ENCODE measurements at regions not wholly inside any gene's neighbourhood (a gene's known extent, or its start where the extent isn't known, plus 50 kb on each side); places are given as distances from the start of the nearest gene placed in this dataset.
A peak's percentile ranks its signal among the peaks of the same experiment; 100 is the strongest.

DNA sequence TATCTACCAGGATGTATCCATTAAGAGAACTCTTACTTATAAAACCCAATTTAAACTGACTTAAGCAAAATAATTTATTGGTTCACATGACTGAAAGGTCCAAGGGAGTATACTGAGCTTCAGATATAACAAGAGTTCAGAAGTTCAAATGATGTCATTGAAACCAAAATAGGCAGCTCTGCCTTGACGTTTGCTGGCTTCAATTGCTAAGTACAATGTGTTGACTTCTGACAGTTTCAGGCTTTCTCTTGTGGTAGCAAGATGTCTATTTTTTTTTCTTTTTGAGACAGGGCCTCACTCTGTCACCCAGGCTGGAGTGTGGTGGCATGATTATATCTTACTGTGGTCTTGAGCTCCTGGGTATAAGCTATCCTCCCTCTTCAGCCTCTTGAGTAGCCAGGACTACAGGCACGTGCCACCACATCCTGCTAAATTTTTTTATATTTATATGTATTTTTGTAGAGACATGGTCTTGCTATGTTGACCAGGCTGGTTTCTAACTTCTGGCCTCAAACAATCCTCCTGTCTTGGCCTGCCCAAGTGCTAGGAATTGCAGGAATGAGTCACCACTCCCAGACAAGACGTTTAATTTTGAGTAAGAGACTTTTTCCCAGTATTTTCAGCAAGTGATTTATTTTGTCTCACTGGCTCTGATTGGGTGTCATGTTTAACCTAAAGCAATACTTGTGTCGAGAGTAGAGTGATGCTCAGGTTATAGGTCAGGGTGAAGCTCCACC, 184.8 kb downstream of the NR4A2 start:
- ATAC-seq (ENCODE audit: low read depth) (peak; percentile 84), DNase-seq (ENCODE audit: low spot score) (no peak)
- Histone ChIP-seq H3K9me3 (ENCODE audit: severe bottlenecking) (no peaks in the 10 kb centered on the region), H3K36me3 (ENCODE audit: low read depth) (no peaks in the 10 kb centered on the region), H3K27me3 (ENCODE audit: insufficient read depth, poor library complexity, severe bottlenecking) (no peaks in the 10 kb centered on the region), H3K27ac (ENCODE audit: poor library complexity, severe bottlenecking) (peak overlapping the region; percentile 23), H3K4me1 (ENCODE audit: insufficient read depth, poor library complexity, severe bottlenecking) (peaks cover 9% of the 10 kb centered on the region), H3K4me3 (ENCODE audit: severe bottlenecking) (no peak overlapping the region)
- TF ChIP-seq, protein P1, sequence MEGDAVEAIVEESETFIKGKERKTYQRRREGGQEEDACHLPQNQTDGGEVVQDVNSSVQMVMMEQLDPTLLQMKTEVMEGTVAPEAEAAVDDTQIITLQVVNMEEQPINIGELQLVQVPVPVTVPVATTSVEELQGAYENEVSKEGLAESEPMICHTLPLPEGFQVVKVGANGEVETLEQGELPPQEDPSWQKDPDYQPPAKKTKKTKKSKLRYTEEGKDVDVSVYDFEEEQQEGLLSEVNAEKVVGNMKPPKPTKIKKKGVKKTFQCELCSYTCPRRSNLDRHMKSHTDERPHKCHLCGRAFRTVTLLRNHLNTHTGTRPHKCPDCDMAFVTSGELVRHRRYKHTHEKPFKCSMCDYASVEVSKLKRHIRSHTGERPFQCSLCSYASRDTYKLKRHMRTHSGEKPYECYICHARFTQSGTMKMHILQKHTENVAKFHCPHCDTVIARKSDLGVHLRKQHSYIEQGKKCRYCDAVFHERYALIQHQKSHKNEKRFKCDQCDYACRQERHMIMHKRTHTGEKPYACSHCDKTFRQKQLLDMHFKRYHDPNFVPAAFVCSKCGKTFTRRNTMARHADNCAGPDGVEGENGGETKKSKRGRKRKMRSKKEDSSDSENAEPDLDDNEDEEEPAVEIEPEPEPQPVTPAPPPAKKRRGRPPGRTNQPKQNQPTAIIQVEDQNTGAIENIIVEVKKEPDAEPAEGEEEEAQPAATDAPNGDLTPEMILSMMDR (IDR thresholded peaks at IDR 0.05; ENCODE audit: poor library complexity, severe bottlenecking), result no peak

DNA sequence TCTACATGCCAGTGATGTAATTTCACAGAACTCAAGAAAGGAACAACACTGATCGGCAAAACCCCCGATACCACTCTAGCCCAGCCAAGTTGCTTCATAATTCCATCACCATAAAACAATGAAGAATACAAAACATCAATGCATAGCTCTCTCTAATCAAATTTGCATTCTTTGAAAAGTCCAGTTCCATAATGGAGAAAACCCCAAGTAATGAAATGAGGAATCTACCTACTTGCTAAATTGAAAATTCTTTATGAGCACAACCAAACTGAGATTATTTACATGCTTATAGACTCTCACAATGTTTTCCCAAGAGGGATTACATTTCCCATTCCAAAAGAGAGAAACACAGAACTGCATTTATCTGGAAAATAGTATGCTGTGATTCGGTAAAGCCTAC, 186.5 kb downstream of the NR4A2 start:
- Histone ChIP-seq H3K4me1 (ENCODE audit: insufficient read depth, poor library complexity, severe bottlenecking) (peaks cover 6% of the 10 kb centered on the region), H3K27me3 (ENCODE audit: insufficient read depth, poor library complexity, severe bottlenecking) (no peaks in the 10 kb centered on the region), H3K9me3 (ENCODE audit: severe bottlenecking) (no peaks in the 10 kb centered on the region), H3K36me3 (ENCODE audit: low read depth) (no peaks in the 10 kb centered on the region), H3K27ac (ENCODE audit: poor library complexity, severe bottlenecking) (no peak overlapping the region), H3K4me3 (ENCODE audit: severe bottlenecking) (no peak overlapping the region)
- TF ChIP-seq, protein P1 (IDR thresholded peaks at IDR 0.05; ENCODE audit: poor library complexity, severe bottlenecking), result no peak
- ATAC-seq (ENCODE audit: low read depth) (no peak), DNase-seq (ENCODE audit: low spot score) (no peak)

DNA sequence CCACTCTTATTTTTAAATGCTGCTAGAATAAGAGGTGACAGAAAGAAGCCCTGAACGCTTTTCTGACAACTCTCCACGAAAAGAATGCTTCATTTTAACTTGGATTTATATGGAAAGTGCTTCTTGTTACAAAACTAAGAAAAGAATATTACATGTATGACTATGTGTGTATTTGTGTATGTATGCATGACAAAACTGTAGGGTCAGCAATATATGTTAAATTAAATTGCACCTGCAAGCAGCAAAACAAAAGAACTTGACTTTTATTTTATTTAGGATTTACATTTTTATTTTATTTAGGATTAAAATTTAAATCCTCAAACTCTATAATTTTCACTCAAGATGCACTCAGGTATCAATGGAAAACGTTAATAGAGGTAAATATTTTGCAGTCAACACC, 187.1 kb downstream of the NR4A2 start:
- Histone ChIP-seq H3K27ac (ENCODE audit: poor library complexity, severe bottlenecking) (no peak overlapping the region), H3K27me3 (ENCODE audit: insufficient read depth, poor library complexity, severe bottlenecking) (no peaks in the 10 kb centered on the region), H3K36me3 (ENCODE audit: low read depth) (no peaks in the 10 kb centered on the region), H3K4me3 (ENCODE audit: severe bottlenecking) (no peak overlapping the region), H3K4me1 (ENCODE audit: insufficient read depth, poor library complexity, severe bottlenecking) (peaks cover 6% of the 10 kb centered on the region), H3K9me3 (ENCODE audit: severe bottlenecking) (no peaks in the 10 kb centered on the region)
- DNase-seq (ENCODE audit: low spot score) (no peak), ATAC-seq (ENCODE audit: low read depth) (no peak)
- TF ChIP-seq, protein P1 (IDR thresholded peaks at IDR 0.05; ENCODE audit: poor library complexity, severe bottlenecking), result no peak

DNA sequence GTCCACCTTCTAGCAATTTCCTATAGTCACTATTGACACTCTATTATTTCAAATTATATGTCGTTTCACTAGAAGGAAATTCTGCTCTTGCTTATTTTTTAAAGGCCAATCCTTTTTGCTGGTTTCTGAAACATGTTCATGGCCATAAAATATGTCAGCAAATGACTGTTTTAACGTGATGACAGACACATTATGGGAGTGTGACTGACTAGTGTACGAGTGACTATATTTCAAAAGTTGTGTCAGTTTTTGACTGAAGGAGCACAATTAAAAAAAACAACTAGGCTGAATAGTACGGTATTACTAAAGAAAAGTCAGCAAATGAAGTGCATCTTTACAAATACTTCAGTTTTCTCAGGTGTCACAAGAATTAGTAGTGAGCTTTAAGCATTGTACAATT, 196.0 kb downstream of the NR4A2 start:
- TF ChIP-seq, protein P1 (IDR thresholded peaks at IDR 0.05; ENCODE audit: poor library complexity, severe bottlenecking), result no peak

DNA sequence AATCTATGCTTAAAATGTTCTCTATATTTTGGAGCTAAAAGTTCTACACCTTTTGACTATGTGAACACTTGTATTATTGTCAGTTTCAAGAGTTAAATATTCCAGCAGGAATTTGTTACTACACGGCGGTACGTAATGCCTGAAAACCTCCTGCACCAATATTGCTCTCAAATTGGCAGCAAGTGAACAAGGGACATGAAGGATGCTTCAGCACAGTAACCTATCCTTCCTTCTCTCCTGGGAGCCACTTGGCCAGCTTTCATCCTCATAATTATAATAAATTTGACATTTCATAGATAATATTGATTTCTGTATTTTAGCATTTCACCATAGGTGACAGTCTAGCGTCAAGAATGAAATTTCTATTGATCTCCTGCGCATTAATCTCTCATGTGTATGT, 197.6 kb downstream of the NR4A2 start:
- Histone ChIP-seq H3K4me1 (ENCODE audit: insufficient read depth, poor library complexity, severe bottlenecking) (no peaks in the 10 kb centered on the region), H3K27me3 (ENCODE audit: insufficient read depth, poor library complexity, severe bottlenecking) (no peaks in the 10 kb centered on the region), H3K9me3 (ENCODE audit: severe bottlenecking) (no peaks in the 10 kb centered on the region), H3K36me3 (ENCODE audit: low read depth) (no peaks in the 10 kb centered on the region), H3K27ac (ENCODE audit: poor library complexity, severe bottlenecking) (no peak overlapping the region), H3K4me3 (ENCODE audit: severe bottlenecking) (no peak overlapping the region)
- no peak for ATAC-seq (ENCODE audit: low read depth)
- TF ChIP-seq, protein P1 (IDR thresholded peaks at IDR 0.05; ENCODE audit: poor library complexity, severe bottlenecking), result no peak
- DNase-seq (ENCODE audit: low spot score), result no peak

More for the DNA sequence above, 196.0 kb downstream of the NR4A2 start:
- no peak overlapping the region for H3K4me3 ChIP-seq (ENCODE audit: severe bottlenecking)
- H3K27ac ChIP-seq (ENCODE audit: poor library complexity, severe bottlenecking), result no peak overlapping the region
- no peaks in the 10 kb centered on the region for H3K4me1 ChIP-seq (ENCODE audit: insufficient read depth, poor library complexity, severe bottlenecking)
- no peaks in the 10 kb centered on the region for H3K36me3 ChIP-seq (ENCODE audit: low read depth)
- ATAC-seq (ENCODE audit: low read depth) (no peak), DNase-seq (ENCODE audit: low spot score) (no peak)
- H3K9me3 ChIP-seq (ENCODE audit: severe bottlenecking), result no peaks in the 10 kb centered on the region
- no peaks in the 10 kb centered on the region for H3K27me3 ChIP-seq (ENCODE audit: insufficient read depth, poor library complexity, severe bottlenecking)
